CD4-positive, alpha-beta T cell treated with Interleukin-17A for 1 hour (primary cell): ENCODE measurements at regions not wholly inside any gene's neighbourhood (a gene's known extent, or its start where the extent isn't known, plus 50 kb on each side); places are given as distances from the start of the nearest gene placed in this dataset.

Experiments used
- DNase-seq: peaks from one replicate; pipeline ENCODE4 v3.0.0-alpha.2; 2020

- DNase-seq: no peak
These were observed 173.1 kb downstream of the MFSD1 start for GRCh38 chr3:158974904-158975303.

GRCh38 chr3:158976966-158977365 is 175.1 kb downstream of the MFSD1 start:
- no peak for DNase-seq

GRCh38 chr3:158977497-158977896 is 175.6 kb downstream of the MFSD1 start:
- no peak for DNase-seq

- DNase-seq: no peak
These were observed 181.6 kb downstream of the MFSD1 start for GRCh38 chr3:158983216-158984099.

- DNase-seq: no peak
These were observed 189.4 kb downstream of the MFSD1 start for GRCh38 chr3:158991146-158991705.

- DNase-seq: no peak
These were observed 190.6 kb downstream of the MFSD1 start for GRCh38 chr3:158992463-158992862.

- no peak for DNase-seq
These were observed 192.5 kb downstream of the MFSD1 start for GRCh38 chr3:158994386-158994785.

- no peak for DNase-seq
These were observed 199.9 kb downstream of the MFSD1 start for GRCh38 chr3:159001711-159002110.

- no peak for DNase-seq
These were observed 203.3 kb downstream of the MFSD1 start for GRCh38 chr3:159005137-159005536.

- DNase-seq: no peak
These were observed 205.5 kb downstream of the MFSD1 start for GRCh38 chr3:159007331-159007730.

- no peak for DNase-seq
These were observed 206.5 kb downstream of the MFSD1 start for GRCh38 chr3:159008401-159008800.

GRCh38 chr3:159018341-159018740 is 216.5 kb downstream of the MFSD1 start:
- no peak for DNase-seq

- no peak for DNase-seq
These were observed 223.9 kb downstream of the MFSD1 start for GRCh38 chr3:159025733-159026132.

- no peak for DNase-seq
These were observed 224.7 kb downstream of the MFSD1 start for GRCh38 chr3:159026510-159026909.

- DNase-seq: no peak
These were observed 226.9 kb downstream of the MFSD1 start for GRCh38 chr3:159028706-159029105.

- DNase-seq: no peak
These were observed 227.6 kb downstream of the MFSD1 start for GRCh38 chr3:159029306-159030026.

GRCh38 chr3:159030138-159030670 is 228.3 kb downstream of the MFSD1 start:
- no peak for DNase-seq

- no peak for DNase-seq
These were observed 229.2 kb downstream of the MFSD1 start for GRCh38 chr3:159030886-159031679.

- DNase-seq: no peak
These were observed 230.5 kb downstream of the MFSD1 start for GRCh38 chr3:159032311-159032710.

- DNase-seq: no peak
These were observed 236.6 kb downstream of the MFSD1 start for GRCh38 chr3:159038405-159038804.

GRCh38 chr3:159039286-159039685 is 237.4 kb downstream of the MFSD1 start:
- no peak for DNase-seq

GRCh38 chr3:159045279-159045885 is 243.5 kb downstream of the MFSD1 start:
- DNase-seq: no peak
